HT1080 (cell line): ENCODE measurements at regions not wholly inside any gene's neighbourhood (a gene's known extent, or its start where the extent isn't known, plus 50 kb on each side); places are given as distances from the start of the nearest gene placed in this dataset.

Experiments
- DNase-seq: peaks from one replicate; pipeline ENCODE4 v3.0.0-alpha.2; 2015; ENCODE audit warnings: low read depth

DNA sequence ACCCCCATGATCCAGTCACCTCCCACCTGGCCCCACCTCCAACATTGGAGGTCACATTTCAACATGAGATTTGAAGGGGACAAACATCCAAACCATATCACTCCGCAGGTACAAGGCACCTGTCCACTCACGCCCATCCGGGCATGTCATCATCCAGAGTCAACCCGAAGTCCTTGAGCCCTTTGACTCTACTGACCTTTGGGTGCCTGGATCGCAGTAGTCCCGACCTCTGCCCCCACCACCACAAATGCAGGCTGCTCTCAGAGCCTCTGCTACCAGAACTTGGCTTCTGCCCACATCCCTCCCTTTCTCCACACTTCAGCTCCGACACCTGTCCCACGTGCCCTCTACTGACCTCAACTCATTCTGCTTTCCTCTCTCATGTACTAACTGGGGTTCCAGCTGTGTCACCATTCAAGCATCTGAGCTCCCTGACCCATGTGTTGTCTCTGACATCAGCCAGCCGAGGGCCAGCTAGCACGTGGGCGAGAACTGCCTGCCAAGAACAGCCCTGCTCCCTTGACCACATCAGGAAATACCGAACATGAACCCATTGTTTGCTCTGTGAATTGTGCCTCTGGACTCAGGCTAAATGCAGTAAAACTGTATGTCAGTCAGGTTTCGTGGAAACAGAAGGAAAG, 498.3 kb upstream of the SULF2 start:
- peak; percentile 73 for DNase-seq

GRCh38 chr20:48282591-48283228, 497.4 kb upstream of the SULF2 start:
- peak; percentile 13 for DNase-seq

- no peak for DNase-seq
Observed at GRCh38 chr20:48281501-48281900, 496.2 kb upstream of the SULF2 start.

- DNase-seq, result no peak
Observed at GRCh38 chr20:48278961-48279481, 493.7 kb upstream of the SULF2 start.

- DNase-seq, result peak; percentile 9
Observed at GRCh38 chr20:48277266-48277665, 492.0 kb upstream of the SULF2 start.

DNA sequence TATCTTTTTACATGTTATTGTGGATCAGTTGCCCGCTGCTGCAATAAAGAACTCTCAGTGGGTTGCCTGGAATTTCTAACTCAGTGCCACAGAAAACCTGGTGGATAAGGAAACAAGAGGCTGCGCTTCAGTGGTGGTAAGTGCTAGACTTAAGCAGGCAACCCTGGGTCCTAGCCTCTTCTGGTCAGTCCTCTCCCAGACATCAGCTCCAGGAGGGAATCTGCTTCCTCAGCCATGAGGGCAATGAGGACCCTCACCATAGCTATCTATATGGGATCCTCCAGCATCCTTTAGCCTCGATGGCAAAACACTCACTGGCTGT, 490.7 kb upstream of the SULF2 start:
- DNase-seq, result no peak

GRCh38 chr20:48275286-48276020, 490.2 kb upstream of the SULF2 start:
- no peak for DNase-seq

- DNase-seq, result no peak
Observed at GRCh38 chr20:48273843-48274242, 488.6 kb upstream of the SULF2 start.

- DNase-seq, result no peak
Observed at GRCh38 chr20:48270885-48271284, 485.6 kb upstream of the SULF2 start.

DNA sequence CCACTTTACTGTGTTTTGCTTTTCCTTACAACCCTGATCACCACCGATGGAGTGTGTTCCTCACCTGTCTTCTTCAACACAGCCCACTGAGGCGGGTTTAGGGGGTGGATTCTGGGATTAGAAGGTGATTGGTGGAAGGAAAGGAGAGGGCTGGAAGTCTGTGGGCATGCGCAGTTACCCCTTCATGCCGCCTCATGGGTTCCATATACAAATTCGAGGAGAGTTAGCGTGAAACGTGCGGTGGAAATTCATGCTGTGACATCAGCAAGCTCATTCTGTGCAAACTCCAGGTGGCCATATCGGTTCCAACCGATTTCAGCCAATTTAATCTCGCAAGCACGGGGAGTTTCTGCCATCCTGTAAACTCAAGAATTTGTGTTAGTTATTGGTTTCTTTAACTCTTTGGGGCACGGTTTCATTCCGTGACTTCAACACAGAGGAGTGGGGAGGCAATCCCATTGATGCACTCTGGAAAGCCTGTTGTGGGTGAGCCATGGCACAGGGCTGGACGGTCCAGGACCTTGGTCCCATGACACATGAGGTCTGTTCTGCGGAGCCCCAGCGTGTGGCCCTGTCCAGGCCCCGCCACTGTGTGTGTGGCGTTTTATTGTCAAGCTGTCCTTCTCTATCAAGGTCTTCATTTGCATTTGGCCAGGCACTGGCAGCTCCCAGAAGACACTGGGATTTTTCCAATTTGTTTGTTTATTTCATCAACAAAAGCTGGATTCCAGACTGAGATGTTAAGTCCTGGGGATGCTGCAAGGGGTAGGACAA, 482.8 kb upstream of the SULF2 start:
- no peak for DNase-seq

GRCh38 chr20:48266571-48266970, 481.3 kb upstream of the SULF2 start:
- DNase-seq, result no peak

DNA sequence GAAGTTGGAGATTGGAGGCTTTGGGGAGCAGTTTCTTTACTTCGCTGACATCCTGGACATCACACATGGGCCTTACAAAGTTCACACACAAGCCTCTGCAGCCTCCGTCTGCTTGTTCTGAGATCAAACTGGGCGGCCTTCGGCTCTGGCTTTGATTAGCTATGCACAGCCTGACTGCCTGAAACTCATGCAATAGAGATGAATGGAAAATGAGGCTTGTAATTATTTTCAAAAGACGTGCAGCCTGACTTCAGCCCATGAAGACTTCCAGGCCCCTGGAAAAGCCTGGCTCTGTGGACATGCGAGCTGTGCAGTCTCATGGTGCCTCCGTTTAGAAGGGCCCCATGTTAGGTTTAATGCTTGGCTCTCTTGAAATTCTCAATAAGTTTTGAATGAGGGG, 480.5 kb upstream of the SULF2 start:
- no peak for DNase-seq

GRCh38 chr20:48262955-48263354, 477.7 kb upstream of the SULF2 start:
- DNase-seq, result no peak

DNA sequence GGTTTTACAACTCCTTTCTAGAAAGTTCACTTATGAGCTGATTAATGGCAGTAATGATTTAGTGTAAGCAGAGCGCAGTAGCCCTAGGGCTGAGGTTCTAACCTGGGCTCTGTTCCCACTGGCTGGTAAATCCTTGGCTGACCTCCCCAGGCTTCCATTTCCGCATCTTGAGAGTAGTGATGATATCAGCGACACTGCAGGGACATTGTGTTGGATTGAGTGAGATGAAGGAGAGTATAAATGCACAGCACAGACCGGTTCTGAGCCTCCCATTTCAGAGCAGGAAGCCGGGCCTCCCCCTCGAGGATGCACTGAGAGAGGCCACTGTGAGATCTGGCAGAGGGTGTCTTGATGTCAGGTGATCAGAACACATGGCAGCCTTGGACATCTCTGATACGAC, 477.2 kb upstream of the SULF2 start:
- DNase-seq, result no peak

DNA sequence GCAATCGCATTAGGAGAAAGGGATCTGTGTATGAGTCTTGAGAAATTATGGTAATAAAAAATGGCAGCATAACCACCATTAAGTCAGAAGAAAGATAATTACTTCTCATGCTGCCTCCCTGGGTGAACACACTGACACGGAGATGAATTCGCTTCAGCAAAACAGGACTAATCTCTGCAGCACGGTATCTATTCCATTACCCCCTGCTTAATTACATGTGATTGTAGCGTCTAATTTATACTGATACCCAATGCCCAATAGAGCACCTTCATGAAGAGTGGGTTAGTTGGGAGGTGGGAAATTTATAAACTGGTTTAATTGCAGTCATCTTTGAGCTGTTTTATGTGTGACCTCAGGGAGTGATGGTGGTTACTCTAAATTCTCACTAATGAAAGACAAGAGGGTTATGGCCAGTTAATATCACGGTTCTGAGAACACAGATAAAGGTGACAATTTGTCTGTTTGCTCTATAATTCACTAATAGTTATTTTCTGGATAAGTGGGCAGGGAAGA, 476.2 kb upstream of the SULF2 start:
- DNase-seq, result no peak

- DNase-seq, result no peak
Observed at GRCh38 chr20:48260129-48260756, 475.0 kb upstream of the SULF2 start.

DNA sequence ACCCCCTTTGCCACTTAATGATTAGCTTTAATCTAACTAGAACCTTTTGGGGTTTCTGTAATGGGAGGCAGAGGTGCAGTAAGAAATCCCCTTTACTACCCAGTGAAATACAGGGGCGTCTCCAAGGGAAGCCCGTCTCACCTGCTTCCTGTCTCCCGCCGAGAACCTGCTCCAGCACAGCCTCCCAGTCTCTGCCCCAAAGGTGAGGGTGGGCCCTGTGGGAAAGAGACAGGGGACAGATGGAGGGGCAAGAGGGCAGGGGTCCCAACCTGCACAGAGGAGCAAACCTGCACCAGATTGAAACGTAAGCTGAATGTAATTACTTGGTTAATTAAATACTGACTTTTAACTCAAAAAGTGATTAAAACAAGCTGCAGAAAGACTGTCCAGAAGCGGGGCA, 474.2 kb upstream of the SULF2 start:
- DNase-seq, result no peak

DNA sequence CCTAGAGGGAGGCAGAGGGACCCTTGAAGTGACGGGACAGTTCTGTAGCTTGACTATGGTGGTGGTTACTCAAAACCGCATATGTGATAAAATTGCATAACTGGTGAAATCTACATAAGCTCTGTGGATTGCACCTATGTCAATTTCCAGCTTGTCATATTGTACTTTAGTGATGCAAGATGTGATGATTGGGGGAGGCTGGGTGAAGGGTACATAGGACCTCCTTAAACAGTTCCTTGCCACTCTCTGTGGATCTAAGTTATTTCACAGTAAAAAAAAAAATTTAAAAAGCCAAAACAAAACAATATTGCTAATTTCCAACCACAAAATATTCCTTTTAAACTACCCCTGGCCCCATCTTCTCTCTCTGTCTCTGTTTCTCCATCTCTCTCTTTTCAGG, 472.6 kb upstream of the SULF2 start:
- DNase-seq, result no peak

DNA sequence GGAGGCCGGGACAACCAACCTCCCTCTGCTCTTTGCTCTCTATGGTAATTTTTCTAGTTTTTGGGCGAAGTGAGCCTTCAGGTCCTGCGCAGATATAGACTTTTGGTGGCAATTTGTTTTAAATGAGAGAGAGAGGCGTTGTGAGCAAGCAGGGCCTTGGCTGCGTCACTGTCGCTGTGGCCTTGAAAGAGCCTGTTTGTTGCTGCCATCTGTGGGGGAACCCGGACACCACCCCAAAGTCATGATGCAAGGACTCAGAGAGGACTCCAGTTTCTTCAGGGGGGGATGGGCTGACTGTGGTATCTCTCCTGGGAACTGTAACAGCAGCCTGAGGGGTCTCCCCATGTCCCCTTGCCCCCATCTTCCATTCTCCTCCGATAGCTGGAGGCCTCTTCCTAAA, 462.7 kb upstream of the SULF2 start:
- no peak for DNase-seq

GRCh38 chr20:48246061-48246790, 460.9 kb upstream of the SULF2 start:
- no peak for DNase-seq

DNA sequence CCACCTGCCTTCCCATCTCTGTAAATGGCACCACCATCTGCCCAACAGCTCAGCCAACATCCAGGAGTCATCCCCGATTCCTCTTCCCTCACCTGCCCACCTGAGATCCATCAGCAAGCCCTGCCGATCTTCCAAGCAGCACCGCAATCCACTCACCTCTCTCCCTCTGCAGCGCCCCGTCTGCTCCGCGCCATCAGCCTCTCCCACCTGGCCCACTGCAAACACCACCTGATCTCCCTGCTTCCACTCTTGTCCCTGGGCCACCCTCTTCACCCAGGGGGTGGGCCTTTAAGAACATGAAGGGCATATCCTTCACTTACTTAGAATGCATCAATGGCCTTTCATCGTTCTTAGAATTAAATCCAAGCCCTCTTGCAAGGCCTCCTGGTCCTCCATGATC, 457.3 kb upstream of the SULF2 start:
- no peak for DNase-seq
